HG03095 (cell line): ENCODE measurements at regions not wholly inside any gene's neighbourhood (a gene's known extent, or its start where the extent isn't known, plus 50 kb on each side); places are given as distances from the start of the nearest gene placed in this dataset.
"Not testable (repeated sequence)": the region's sequence is repeated elsewhere in the genome, so short reads cannot be mapped to it uniquely, and the experiment has no call there.

Experiments
- ATAC-seq: cut with Tn5 transposase; IDR thresholded peaks from one replicate; pipeline ENCODE4 v1.9.1; 2021; ENCODE audit warnings: moderate library complexity; ENCODE audit not compliant: unreplicated experiment

DNA sequence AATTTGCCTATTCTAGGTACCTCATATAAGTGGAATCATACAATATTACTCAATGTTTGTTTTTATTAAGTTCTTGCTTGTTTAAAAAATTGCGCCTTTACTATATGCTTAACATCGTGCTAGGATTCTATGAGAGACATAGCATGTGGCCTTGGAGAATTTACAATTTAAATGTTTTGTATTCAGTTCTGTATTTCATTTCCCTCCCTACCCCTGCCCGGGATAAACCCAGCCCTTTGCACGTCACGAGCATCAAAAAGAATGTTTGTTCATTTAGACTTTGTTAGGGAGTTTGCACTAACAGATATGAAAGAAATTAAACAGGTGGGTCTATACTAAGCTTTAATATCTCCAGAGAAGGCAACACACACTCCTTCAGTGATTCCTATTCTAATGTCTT is 75.7 kb downstream of the C18orf54 start:
- no peak for ATAC-seq

GRCh38 chr18:54433857-54434256 is 76.2 kb downstream of the C18orf54 start:
- ATAC-seq, result no peak

- ATAC-seq, result no peak
These were observed 76.7 kb downstream of the C18orf54 start for GRCh38 chr18:54434453-54434852.

DNA sequence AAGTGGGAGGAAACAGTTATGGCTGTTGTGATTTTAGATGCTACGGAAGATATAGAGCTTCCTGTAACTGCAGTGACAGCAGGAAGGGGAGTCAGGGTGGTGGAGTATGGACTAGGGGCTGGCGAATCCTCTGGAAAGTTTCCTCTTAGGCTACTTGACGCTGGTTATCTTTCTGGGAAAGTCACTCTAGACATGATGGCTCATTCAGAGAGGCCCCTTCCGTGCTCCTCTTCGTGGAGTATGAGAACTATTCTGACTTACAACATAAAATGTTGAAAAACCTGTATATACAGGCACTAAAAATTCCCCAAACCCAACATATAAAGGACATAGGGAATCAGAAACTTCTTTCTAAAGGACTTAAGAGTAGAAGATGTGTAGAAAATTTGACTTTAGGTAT is 78.8 kb downstream of the C18orf54 start:
- no peak for ATAC-seq

GRCh38 chr18:54440292-54440691 is 82.6 kb downstream of the C18orf54 start:
- ATAC-seq, result no peak

GRCh38 chr18:54444319-54444914 is 86.7 kb downstream of the C18orf54 start:
- ATAC-seq, result peak; percentile 83

GRCh38 chr18:54453996-54454395 is 96.3 kb downstream of the C18orf54 start:
- ATAC-seq, result no peak

GRCh38 chr18:54465502-54465901 is 107.8 kb downstream of the C18orf54 start:
- ATAC-seq, result no peak

- ATAC-seq, result no peak
These were observed 108.7 kb downstream of the C18orf54 start for GRCh38 chr18:54466248-54467005.

GRCh38 chr18:54479365-54479764 is 111.7 kb upstream of the DYNAP start:
- no peak for ATAC-seq

- no peak for ATAC-seq
These were observed 110.4 kb upstream of the DYNAP start for GRCh38 chr18:54480616-54481015.

DNA sequence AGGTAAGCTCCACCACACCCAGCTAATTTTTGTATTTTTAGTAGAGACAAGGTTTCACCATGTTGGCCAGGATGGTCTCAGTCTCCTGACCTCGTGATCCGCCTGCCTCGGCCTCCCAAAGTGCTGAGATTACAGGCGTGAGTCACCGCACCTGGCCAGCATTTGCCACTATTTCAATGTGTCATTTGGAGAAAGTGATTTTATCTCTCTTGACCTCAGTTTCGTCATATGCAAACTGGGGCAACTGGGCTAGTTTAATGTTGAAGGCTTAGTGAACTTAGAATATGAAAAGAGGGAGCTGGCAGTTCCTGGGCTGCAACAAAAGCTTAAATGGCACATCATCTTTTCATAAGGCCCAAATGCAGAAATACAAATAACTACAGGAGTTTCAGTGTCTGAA is 88.6 kb upstream of the DYNAP start:
- not testable (repeated sequence) for ATAC-seq

DNA sequence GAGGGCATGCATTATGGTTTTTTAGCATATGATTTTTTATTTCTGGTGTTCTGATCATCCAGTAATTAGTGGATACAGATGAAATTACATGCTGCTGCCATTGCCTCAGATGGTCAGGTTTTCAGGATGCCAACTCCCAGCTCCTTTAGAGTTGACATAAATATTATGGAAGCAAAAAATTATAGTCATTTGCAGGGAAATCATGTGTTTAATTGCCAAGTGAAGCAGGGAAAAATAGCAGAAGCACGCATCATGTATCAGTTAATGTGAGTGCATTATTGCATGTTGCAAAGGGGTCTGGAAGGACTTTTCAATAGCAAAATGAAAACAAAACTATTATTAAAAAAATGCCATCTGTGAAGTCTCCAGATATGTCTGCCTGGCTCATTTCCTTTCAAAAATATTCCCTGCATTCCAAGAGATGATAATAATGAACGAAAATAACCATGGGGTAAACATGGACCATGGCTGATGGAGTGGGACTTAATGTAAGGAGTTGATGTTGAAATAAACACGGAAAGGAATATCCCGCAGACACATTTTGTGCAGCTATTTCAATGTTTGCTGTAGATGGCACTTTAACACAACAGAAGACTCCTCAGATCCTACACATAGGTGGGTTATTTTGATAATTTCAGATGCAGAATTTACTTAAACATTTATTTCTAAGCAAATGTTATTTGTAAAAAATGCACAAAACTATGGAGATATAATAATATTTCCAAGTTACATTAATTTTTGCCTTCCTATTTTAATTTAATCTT is 87.7 kb upstream of the DYNAP start:
- ATAC-seq, result no peak

- no peak for ATAC-seq
These were observed 84.4 kb upstream of the DYNAP start for GRCh38 chr18:54506516-54507261.

DNA sequence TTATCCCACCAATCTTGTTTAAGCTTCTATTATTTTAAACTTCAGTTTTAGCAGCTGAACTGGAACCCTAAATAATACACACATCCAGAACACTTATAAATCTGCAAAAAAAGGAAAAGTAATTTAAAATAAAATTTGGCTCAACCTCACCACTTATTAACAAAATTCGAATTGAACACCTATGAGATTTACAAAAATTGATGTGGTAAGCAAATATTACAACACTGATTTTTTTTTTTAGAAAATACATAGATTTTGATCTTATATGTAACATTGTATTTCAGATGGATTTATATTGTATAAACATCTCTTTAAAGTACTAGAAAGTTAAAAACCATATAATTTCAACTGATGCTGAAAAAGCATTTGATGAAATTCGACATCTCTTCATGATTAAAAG is 81.3 kb upstream of the DYNAP start:
- ATAC-seq, result no peak

DNA sequence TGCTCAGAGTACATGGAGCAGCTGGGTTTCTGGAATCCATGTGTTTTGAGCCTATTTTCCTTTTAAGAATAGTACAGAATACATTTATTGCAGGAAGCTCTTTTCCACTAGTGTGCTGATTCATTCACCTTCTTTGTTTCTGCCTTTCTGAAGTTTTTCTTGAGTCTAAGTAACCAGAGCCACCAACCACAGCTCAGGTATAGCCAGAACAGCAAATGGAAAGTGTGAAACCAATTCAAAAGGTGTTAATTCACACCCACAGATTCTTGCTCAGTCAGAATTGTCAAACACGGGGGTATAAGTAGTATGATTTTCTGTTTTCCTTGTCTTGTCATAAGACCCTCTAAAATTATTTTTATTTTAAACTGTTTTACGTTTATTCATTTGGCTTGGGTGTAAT is 75.9 kb upstream of the DYNAP start:
- no peak for ATAC-seq

DNA sequence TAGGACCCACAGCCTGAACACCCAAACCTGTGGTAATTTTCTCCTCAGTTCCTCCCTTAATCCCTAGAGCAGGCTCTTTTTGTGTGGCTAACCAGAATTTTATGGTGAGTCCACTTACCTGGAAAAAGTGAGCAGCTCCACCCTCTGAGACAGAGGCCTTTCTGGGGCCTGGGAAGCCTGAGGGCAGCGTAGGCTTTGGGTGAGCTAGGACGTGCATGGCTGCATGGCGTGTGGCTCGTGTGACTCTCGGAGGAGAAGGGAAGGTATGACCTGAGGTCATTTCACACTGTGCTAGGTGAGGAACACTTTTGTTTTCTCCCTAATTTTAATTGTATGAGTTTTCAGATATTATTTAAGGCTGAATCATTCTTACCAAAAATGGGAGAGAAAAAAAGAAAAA is 73.5 kb upstream of the DYNAP start:
- ATAC-seq, result no peak

- no peak for ATAC-seq
These were observed 69.2 kb upstream of the DYNAP start for GRCh38 chr18:54521846-54522245.

DNA sequence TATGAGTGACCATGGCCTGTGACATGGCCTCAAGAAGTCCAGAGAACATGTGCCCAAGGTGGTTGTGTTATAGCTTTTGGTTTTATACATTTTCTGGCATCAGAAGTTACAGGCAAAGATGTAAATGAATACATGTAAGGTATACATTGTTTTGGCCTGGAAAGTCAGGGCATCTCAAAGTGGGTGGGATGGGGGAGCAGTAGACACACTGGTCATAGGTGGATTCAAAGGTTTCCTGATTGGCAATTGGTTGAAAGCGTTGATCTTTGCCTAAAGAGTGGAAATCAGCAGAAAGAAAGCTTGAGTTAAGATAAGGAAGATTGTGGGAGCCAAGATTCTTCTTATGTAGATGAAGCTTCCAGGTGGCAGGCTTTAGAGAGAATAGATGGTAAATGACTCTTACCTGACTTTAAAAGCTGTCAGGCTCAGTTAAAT is 62.1 kb upstream of the DYNAP start:
- no peak for ATAC-seq

DNA sequence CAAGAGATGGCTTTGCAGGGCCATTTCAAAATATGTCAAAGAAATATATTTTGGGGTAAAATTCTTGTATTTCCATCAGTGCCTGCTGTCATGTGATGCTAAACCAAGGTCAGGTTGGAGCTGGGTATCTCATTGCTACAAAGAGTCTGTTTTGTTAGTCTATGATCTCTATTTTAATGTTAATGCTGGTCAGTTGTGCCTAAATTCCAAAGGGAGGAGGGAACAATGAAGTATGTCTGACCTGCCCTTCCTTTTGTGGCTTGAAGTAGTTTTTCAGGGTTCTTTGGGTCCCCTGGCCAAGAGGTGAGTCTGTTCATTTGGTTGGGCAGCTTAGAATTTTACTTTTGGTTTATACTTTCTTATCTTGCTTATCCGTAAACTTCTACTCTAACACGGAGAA is 61.6 kb upstream of the DYNAP start:
- no peak for ATAC-seq

DNA sequence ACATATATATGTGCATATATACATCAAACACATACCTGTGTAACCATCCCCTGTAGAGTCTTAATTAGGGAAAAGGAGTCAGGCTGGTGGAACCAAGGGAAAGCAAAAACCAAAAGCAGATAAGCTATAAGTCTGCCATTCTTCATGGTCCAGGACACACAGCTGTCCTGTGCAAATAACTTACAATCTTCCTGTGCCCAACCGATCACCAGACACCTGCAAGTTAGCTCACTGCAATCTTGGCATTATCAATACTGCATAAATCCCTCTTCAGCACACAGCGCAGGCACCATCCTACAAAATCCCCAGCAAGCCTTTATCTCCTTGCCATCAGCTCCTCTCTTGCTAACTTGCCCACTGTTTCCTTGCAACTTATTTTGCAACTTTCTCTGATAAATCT is 60.8 kb upstream of the DYNAP start:
- no peak for ATAC-seq
